SK-N-SH (cell line): ENCODE measurements at regions not wholly inside any gene's neighbourhood (a gene's known extent, or its start where the extent isn't known, plus 50 kb on each side); places are given as distances from the start of the nearest gene placed in this dataset.

Source experiments
- CTCF ChIA-PET: fragments of 300-600, 350-600 bp; formaldehyde crosslinking; extraction: SDS; loops from one replicate; lab custom pipeline; 2021; lab: Yijun Ruan, JAX
- POLR2A ChIA-PET: fragments of 350-600 bp; sonication (Branson Sonifier 250); formaldehyde crosslinking; extraction: SDS; loops from one replicate; lab custom pipeline; 2020; ENCODE audit warnings: antibody characterized with exemption, inconsistent platforms; lab: Yijun Ruan, JAX
- DNase-seq: peaks from one replicate; pipeline ENCODE4 v3.0.0; 2012
- H2AFZ ChIP-seq: fragments of 200-600 bp; sonication (generic); 2 replicates; pipeline ENCODE4 v1.8.1; 2016; ENCODE audit warnings: antibody characterized with exemption, mild to moderate bottlenecking, low read depth
- H3F3A ChIP-seq: fragments of 200-600 bp; sonication (generic); replicated peaks from 2 replicates; pipeline ENCODE3; 2016; ENCODE audit warnings: antibody characterized with exemption, mild to moderate bottlenecking; ENCODE audit not compliant: insufficient read depth
- H3K27ac ChIP-seq, 2 experiments: fragments of 200-500 bp in 1 of 2; fragments of 200-600 bp in 1 of 2; sonication (Bioruptor generic) in 1 of 2; sonication (generic), shearing (Covaris generic) in 1 of 2; 2 replicates each; pipeline versions ENCODE4 v1.5.1 to v1.6.1; 2014 to 2016; ENCODE audit warnings: low read depth in 2 of 2, inconsistent platforms in 1 of 2, low read length in 1 of 2, mild to moderate bottlenecking in 1 of 2, mixed read lengths in 1 of 2
- H3K27me3 ChIP-seq: fragments of 200-600 bp; sonication (generic), shearing (Covaris generic); 2 replicates; pipeline ENCODE4 v1.6.1; 2016; ENCODE audit warnings: mixed run types; ENCODE audit not compliant: insufficient read depth
- H3K36me3 ChIP-seq, 2 experiments: fragments of 200-500 bp in 1 of 2; fragments of 200-600 bp in 1 of 2; sonication (Bioruptor generic) in 1 of 2; sonication (generic) in 1 of 2; replicated peaks in 1 of 2; 2 replicates each; pipeline versions ENCODE3 to v1.5.1; 2014 to 2016; ENCODE audit warnings: low read length in 1 of 2, mild to moderate bottlenecking in 1 of 2; ENCODE audit not compliant: insufficient read depth in 2 of 2, control insufficient read depth in 1 of 2
- H3K4me1 ChIP-seq, 2 experiments: fragments of 200-500 bp in 1 of 2; fragments of 200-600 bp in 1 of 2; sonication (Bioruptor generic) in 1 of 2; sonication (generic), shearing (Covaris generic) in 1 of 2; 2 replicates each; pipeline versions ENCODE4 v1.5.1 to v1.6.1; 2014 to 2016; ENCODE audit warnings: low read depth in 1 of 2, low read length in 1 of 2, mixed run types in 1 of 2; ENCODE audit not compliant: insufficient read depth in 2 of 2, control insufficient read depth in 1 of 2
- H3K4me2 ChIP-seq: fragments of 200-600 bp; sonication (generic), shearing (Covaris generic); 2 replicates; pipeline ENCODE4 v1.6.1; 2017; ENCODE audit warnings: mixed run types
- H3K4me3 ChIP-seq, 2 experiments: fragments of 200-500 bp in 1 of 2; fragments of 200-600 bp in 1 of 2; sonication (Bioruptor generic) in 1 of 2; sonication (generic), shearing (Covaris generic) in 1 of 2; 2 replicates each; pipeline versions ENCODE4 v1.5.1 to v1.8.1; 2014 to 2016; ENCODE audit warnings: low read depth in 2 of 2, inconsistent platforms in 1 of 2, low read length in 1 of 2, mild to moderate bottlenecking in 1 of 2, mixed read lengths in 1 of 2, moderate library complexity in 1 of 2
- H3K79me2 ChIP-seq: fragments of 200-600 bp; sonication (generic); 2 replicates; pipeline ENCODE4 v1.8.1; 2017; ENCODE audit warnings: mild to moderate bottlenecking; ENCODE audit not compliant: insufficient read depth
- H3K9ac ChIP-seq: fragments of 200-600 bp; sonication (generic); 2 replicates; pipeline ENCODE4 v1.6.1; 2017; ENCODE audit warnings: mixed run types
- H3K9me2 ChIP-seq: fragments of 200-600 bp; sonication (generic); 2 replicates; pipeline ENCODE4 v1.6.1; 2017; ENCODE audit warnings: mixed run types
- H3K9me3 ChIP-seq: fragments of 200-600 bp; sonication (generic); 2 replicates; pipeline ENCODE4 v1.6.1; 2017; ENCODE audit warnings: mixed run types, mild to moderate bottlenecking, moderate library complexity
- H4K20me1 ChIP-seq: fragments of 200-600 bp; sonication (generic); 2 replicates; pipeline ENCODE4 v1.6.1; 2017; ENCODE audit warnings: mild to moderate bottlenecking, mixed run types; ENCODE audit not compliant: insufficient read depth
- CTCF ChIP-seq: fragments of 200-600 bp; sonication (generic); IDR thresholded peaks from 2 replicates; pipeline ENCODE4 v1.6.1; 2017; ENCODE audit warnings: antibody characterized with exemption, mild to moderate bottlenecking, moderate library complexity
- ELF1 ChIP-seq: IDR thresholded peaks from 2 replicates; pipeline ENCODE4 v1.4.0; 2012
- EP300 ChIP-seq, 2 experiments: IDR thresholded peaks; 2 replicates each; pipeline versions ENCODE4 v1.4.0 to v1.6.1; 2012; ENCODE audit warnings: borderline replicate concordance in 1 of 2, low read depth in 1 of 2, low read length in 1 of 2
- FOXJ3 ChIP-seq: sonication (generic); formaldehyde crosslinking; IDR thresholded peaks from 2 replicates; pipeline ENCODE4 v1.5.1; 2020; ENCODE audit warnings: mild to moderate bottlenecking, missing genetic modification reagents
- GATA2 ChIP-seq: sonication (generic); formaldehyde crosslinking; IDR thresholded peaks from 2 replicates; pipeline ENCODE4 v1.5.0; 2020; ENCODE audit warnings: mild to moderate bottlenecking, missing genetic modification reagents
- MAX ChIP-seq: IDR thresholded peaks from 2 replicates; pipeline ENCODE4 v1.4.0; 2012; ENCODE audit warnings: low read depth
- MXI1 ChIP-seq: IDR thresholded peaks from 2 replicates; pipeline ENCODE4 v1.6.1; 2012; ENCODE audit warnings: mild to moderate bottlenecking, low read depth, low read length, improper control_type of control experiment
- NFIC ChIP-seq: IDR thresholded peaks from 2 replicates; pipeline ENCODE4 v1.4.0; 2012; ENCODE audit warnings: borderline replicate concordance
- PBX3 ChIP-seq: IDR thresholded peaks from 2 replicates; pipeline ENCODE4; 2012
- POLR2AphosphoS5 ChIP-seq: IDR thresholded peaks from 2 replicates; pipeline ENCODE4 v1.6.1; 2012; ENCODE audit warnings: low read depth, low read length
- RFX5 ChIP-seq: IDR thresholded peaks from 2 replicates; pipeline ENCODE4 v1.6.1; 2012; ENCODE audit warnings: mild to moderate bottlenecking, improper control_type of control experiment, low read length
- TAF1 ChIP-seq: IDR thresholded peaks from 2 replicates; pipeline ENCODE4 v1.6.1; 2012; ENCODE audit warnings: low read depth, mild to moderate bottlenecking, low read length, moderate library complexity, borderline replicate concordance
- TCF12 ChIP-seq: IDR thresholded peaks from 2 replicates; pipeline ENCODE4 v1.4.0; 2012
- TEAD4 ChIP-seq: IDR thresholded peaks from 2 replicates; pipeline ENCODE4 v1.4.0; 2012; ENCODE audit warnings: mild to moderate bottlenecking, borderline replicate concordance; ENCODE audit not compliant: insufficient read depth
- USF1 ChIP-seq: IDR thresholded peaks from 2 replicates; pipeline ENCODE4 v1.4.0; 2012; ENCODE audit warnings: low read depth, borderline replicate concordance
- USF2 ChIP-seq: fragments of 150-350 bp; IDR thresholded peaks from 2 replicates; pipeline ENCODE4 v1.6.1; 2017; ENCODE audit warnings: antibody characterized with exemption, low read length, low read depth, borderline replicate concordance
- WGBS: methylation state at CpG from one replicate; pipeline ENCODE4 v1.1.6; 2017; ENCODE audit warnings: low lambda C conversion rate; 5-methylcytosine and 5-hydroxymethylcytosine counted together
- TF ChIP-seq, protein P1 (sequence below): IDR thresholded peaks from 2 replicates; pipeline ENCODE4 v1.6.1; 2012; ENCODE audit warnings: mild to moderate bottlenecking, low read depth, low read length, moderate library complexity

DNA sequence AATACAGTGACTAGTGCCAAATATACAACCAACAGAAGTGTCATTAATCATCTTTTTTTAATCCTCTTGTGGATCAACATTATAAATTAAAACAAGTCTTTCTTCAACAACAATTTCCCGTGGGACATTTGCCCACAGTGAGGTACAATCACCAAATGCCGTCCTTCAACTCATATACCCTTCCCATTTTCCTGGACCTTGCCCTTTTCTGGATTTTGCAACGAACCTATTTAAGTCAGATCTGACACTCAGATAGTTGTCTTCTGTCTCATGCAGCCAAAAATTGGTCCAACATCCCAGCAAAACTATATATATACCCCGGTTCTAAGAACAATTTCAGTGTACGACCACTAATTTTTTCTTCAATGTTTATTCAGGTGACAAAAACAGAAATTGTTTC lies 324.0 kb downstream of the DSEL start:
- H3K27me3 ChIP-seq, result 0 out of 2 replicates have a peak, but pooled peaks cover 2% of the 10 kb centered on the region
- no peaks in the 10 kb centered on the region for H3K9me2 ChIP-seq
- DNase-seq, result no peak
- no peaks in the 10 kb centered on the region for H3K4me1 ChIP-seq
- ChIA-PET POLR2A (no interaction called here), CTCF (interaction anchor here (1.2 kb wide), 1 partner anchor 1468 kb away, joined by 3 read pairs; no protein-coding TSS in a partner anchor)
- H3K36me3 ChIP-seq, result no peaks in the 10 kb centered on the region
- H3K9me3 ChIP-seq, result no peaks in the 10 kb centered on the region
- H3F3A ChIP-seq, result no peaks in the 10 kb centered on the region
- H3K27ac ChIP-seq, result no peak overlapping the region
- TF ChIP-seq, protein P1, sequence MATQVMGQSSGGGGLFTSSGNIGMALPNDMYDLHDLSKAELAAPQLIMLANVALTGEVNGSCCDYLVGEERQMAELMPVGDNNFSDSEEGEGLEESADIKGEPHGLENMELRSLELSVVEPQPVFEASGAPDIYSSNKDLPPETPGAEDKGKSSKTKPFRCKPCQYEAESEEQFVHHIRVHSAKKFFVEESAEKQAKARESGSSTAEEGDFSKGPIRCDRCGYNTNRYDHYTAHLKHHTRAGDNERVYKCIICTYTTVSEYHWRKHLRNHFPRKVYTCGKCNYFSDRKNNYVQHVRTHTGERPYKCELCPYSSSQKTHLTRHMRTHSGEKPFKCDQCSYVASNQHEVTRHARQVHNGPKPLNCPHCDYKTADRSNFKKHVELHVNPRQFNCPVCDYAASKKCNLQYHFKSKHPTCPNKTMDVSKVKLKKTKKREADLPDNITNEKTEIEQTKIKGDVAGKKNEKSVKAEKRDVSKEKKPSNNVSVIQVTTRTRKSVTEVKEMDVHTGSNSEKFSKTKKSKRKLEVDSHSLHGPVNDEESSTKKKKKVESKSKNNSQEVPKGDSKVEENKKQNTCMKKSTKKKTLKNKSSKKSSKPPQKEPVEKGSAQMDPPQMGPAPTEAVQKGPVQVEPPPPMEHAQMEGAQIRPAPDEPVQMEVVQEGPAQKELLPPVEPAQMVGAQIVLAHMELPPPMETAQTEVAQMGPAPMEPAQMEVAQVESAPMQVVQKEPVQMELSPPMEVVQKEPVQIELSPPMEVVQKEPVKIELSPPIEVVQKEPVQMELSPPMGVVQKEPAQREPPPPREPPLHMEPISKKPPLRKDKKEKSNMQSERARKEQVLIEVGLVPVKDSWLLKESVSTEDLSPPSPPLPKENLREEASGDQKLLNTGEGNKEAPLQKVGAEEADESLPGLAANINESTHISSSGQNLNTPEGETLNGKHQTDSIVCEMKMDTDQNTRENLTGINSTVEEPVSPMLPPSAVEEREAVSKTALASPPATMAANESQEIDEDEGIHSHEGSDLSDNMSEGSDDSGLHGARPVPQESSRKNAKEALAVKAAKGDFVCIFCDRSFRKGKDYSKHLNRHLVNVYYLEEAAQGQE, result no peak
- TF ChIP-seq TCF12, result no peak
- TF ChIP-seq EP300 (IDR thresholded peaks at IDR 0.05; ENCODE audit: borderline replicate concordance in 1 of 2, low read depth in 1 of 2, low read length in 1 of 2), result no peak
- TF ChIP-seq MXI1, result no peak
- no peak for TF ChIP-seq CTCF
- no peak for TF ChIP-seq ELF1
- no peak for TF ChIP-seq GATA2 (CRISPR knock-in tag)
- no peak for TF ChIP-seq MAX
- no peak for TF ChIP-seq FOXJ3
- TF ChIP-seq NFIC, result no peak
- TF ChIP-seq USF2, result no peak
- TF ChIP-seq TEAD4, result no peak
- no peak for TF ChIP-seq USF1
- no peak for TF ChIP-seq POLR2AphosphoS5
- no peak for TF ChIP-seq TAF1
- no peak for TF ChIP-seq PBX3
- TF ChIP-seq RFX5, result no peak
- TF ChIP-seq, all 33 proteins: peak for 0
- Histone ChIP-seq H3K9ac (no peak overlapping the region), H3K4me2 (no peak overlapping the region), H2AFZ (no peak overlapping the region), H3K79me2 (no peaks in the 10 kb centered on the region), H3K4me3 (no peak overlapping the region), H4K20me1 (no peaks in the 10 kb centered on the region)
- WGBS, result 52% methylated on average over 5 of the region's 5 CpGs
